ENCODE measurements at regions not wholly inside any gene's neighbourhood (a gene's known extent, or its start where the extent isn't known, plus 50 kb on each side); places are given as distances from the start of the nearest gene placed in this dataset.
A peak's percentile ranks its signal among the peaks of the same experiment; 100 is the strongest.

- no peak for TF ChIP-seq POLR2A (IDR thresholded peaks at IDR 0.05)
- peak; percentile 50 for TF ChIP-seq POLR2AphosphoS5 (IDR thresholded peaks at IDR 0.05)
- no peaks in the 10 kb centered on the region for H3K27me3 ChIP-seq (replicated peaks; ENCODE audit: insufficient read depth)
- intact Hi-C loops (cut with DNase I): no loop called here
- peaks cover 6% of the 10 kb centered on the region for H3K4me1 ChIP-seq (replicated peaks)
- WGBS: 53% methylated on average over 3 of the region's 3 CpGs
- no peak overlapping the region for H3K4me3 ChIP-seq
- peak overlapping the region; percentile 23 to 39 for H3K27ac ChIP-seq
- H3K36me3 ChIP-seq: no peaks in the 10 kb centered on the region
- peak; percentile 33 for DNase-seq (ENCODE audit: low spot score)
- H3K9me3 ChIP-seq: no peaks in the 10 kb centered on the region
Observed at GRCh38 chr13:88188986-88189385, 517.8 kb downstream of the SLITRK5 start.

GRCh38 chr13:88189728-88190127 is 518.6 kb downstream of the SLITRK5 start:
- peak; percentile 48 for DNase-seq (ENCODE audit: low spot score)
- Histone ChIP-seq H3K4me3 (no peak overlapping the region), H3K9me3 (no peaks in the 10 kb centered on the region), H3K27ac (peak overlapping the region; percentile 23 to 39), H3K4me1 (replicated peaks) (peaks cover 6% of the 10 kb centered on the region), H3K27me3 (replicated peaks; ENCODE audit: insufficient read depth) (no peaks in the 10 kb centered on the region), H3K36me3 (no peaks in the 10 kb centered on the region)
- TF ChIP-seq CTCF (IDR thresholded peaks at IDR 0.05) (no peak), POLR2A (IDR thresholded peaks at IDR 0.05) (no peak), POLR2AphosphoS5 (IDR thresholded peaks at IDR 0.05) (peak; percentile 87)
- intact Hi-C loops (cut with DNase I): no loop called here
- WGBS: 18% methylated on average over 2 of the region's 2 CpGs

- H3K27me3 ChIP-seq (replicated peaks; ENCODE audit: insufficient read depth): no peaks in the 10 kb centered on the region
- no peak overlapping the region for H3K4me3 ChIP-seq
- TF ChIP-seq POLR2AphosphoS5 (IDR thresholded peaks at IDR 0.05) (no peak), POLR2A (IDR thresholded peaks at IDR 0.05) (no peak), CTCF (IDR thresholded peaks at IDR 0.05) (no peak)
- no peak for DNase-seq (ENCODE audit: low spot score)
- no peak overlapping the region for H3K27ac ChIP-seq
- H3K4me1 ChIP-seq (replicated peaks): no peaks in the 10 kb centered on the region
- no peaks in the 10 kb centered on the region for H3K9me3 ChIP-seq
- WGBS: 91% methylated on average over 3 of the region's 3 CpGs
- H3K36me3 ChIP-seq: no peaks in the 10 kb centered on the region
- intact Hi-C loops (cut with DNase I): no loop called here
Observed at GRCh38 chr13:88196106-88196505, 524.9 kb downstream of the SLITRK5 start.

- no peaks in the 10 kb centered on the region for H3K36me3 ChIP-seq
- H3K4me1 ChIP-seq (replicated peaks): no peaks in the 10 kb centered on the region
- H3K4me3 ChIP-seq: no peak overlapping the region
- H3K9me3 ChIP-seq: no peaks in the 10 kb centered on the region
- DNase-seq (ENCODE audit: low spot score): no peak
- WGBS: 72% methylated on average over 6 of the region's 6 CpGs
- intact Hi-C loops (cut with DNase I): no loop called here
- no peak overlapping the region for H3K27ac ChIP-seq
- TF ChIP-seq POLR2AphosphoS5 (IDR thresholded peaks at IDR 0.05) (no peak), CTCF (IDR thresholded peaks at IDR 0.05) (no peak), POLR2A (IDR thresholded peaks at IDR 0.05) (no peak)
- no peaks in the 10 kb centered on the region for H3K27me3 ChIP-seq (replicated peaks; ENCODE audit: insufficient read depth)
Observed at GRCh38 chr13:88217372-88217771, 546.2 kb downstream of the SLITRK5 start.

GRCh38 chr13:88217883-88218282 is 546.7 kb downstream of the SLITRK5 start:
- Histone ChIP-seq H3K27me3 (replicated peaks; ENCODE audit: insufficient read depth) (no peaks in the 10 kb centered on the region), H3K9me3 (no peaks in the 10 kb centered on the region), H3K4me3 (no peak overlapping the region), H3K36me3 (no peaks in the 10 kb centered on the region), H3K27ac (no peak overlapping the region), H3K4me1 (replicated peaks) (no peaks in the 10 kb centered on the region)
- TF ChIP-seq POLR2A (IDR thresholded peaks at IDR 0.05): no peak
- no peak for TF ChIP-seq POLR2AphosphoS5 (IDR thresholded peaks at IDR 0.05)
- TF ChIP-seq CTCF (IDR thresholded peaks at IDR 0.05): no peak
- DNase-seq (ENCODE audit: low spot score): no peak
- intact Hi-C loops (cut with DNase I): no loop called here
- 82% methylated on average over 2 of the region's 2 CpGs for WGBS

Measured in prostate gland (tissue), 2 donors.